ENCODE measurements at regions not wholly inside any gene's neighbourhood (a gene's known extent, or its start where the extent isn't known, plus 50 kb on each side); places are given as distances from the start of the nearest gene placed in this dataset.
"Not testable (repeated sequence)": the region's sequence is repeated elsewhere in the genome, so short reads cannot be mapped to it uniquely, and the experiment has no call there.

GRCh38 chr5:19140276-19140675 is 847.7 kb downstream of the CDH18 start (continued):
- TF ChIP-seq CTCF (conservative IDR thresholded peaks at IDR 0.05; ENCODE audit: low read depth in 2 of 2): no peak
- no peak for TF ChIP-seq EZH2phosphoT487 (IDR thresholded peaks at IDR 0.05; ENCODE audit: unreplicated experiment)
- TF ChIP-seq NANOG (IDR thresholded peaks at IDR 0.05; ENCODE audit: borderline replicate concordance): no peak
- TF ChIP-seq POLR2AphosphoS5 (IDR thresholded peaks at IDR 0.05; ENCODE audit: low read depth): no peak
- TF ChIP-seq, protein P1, sequence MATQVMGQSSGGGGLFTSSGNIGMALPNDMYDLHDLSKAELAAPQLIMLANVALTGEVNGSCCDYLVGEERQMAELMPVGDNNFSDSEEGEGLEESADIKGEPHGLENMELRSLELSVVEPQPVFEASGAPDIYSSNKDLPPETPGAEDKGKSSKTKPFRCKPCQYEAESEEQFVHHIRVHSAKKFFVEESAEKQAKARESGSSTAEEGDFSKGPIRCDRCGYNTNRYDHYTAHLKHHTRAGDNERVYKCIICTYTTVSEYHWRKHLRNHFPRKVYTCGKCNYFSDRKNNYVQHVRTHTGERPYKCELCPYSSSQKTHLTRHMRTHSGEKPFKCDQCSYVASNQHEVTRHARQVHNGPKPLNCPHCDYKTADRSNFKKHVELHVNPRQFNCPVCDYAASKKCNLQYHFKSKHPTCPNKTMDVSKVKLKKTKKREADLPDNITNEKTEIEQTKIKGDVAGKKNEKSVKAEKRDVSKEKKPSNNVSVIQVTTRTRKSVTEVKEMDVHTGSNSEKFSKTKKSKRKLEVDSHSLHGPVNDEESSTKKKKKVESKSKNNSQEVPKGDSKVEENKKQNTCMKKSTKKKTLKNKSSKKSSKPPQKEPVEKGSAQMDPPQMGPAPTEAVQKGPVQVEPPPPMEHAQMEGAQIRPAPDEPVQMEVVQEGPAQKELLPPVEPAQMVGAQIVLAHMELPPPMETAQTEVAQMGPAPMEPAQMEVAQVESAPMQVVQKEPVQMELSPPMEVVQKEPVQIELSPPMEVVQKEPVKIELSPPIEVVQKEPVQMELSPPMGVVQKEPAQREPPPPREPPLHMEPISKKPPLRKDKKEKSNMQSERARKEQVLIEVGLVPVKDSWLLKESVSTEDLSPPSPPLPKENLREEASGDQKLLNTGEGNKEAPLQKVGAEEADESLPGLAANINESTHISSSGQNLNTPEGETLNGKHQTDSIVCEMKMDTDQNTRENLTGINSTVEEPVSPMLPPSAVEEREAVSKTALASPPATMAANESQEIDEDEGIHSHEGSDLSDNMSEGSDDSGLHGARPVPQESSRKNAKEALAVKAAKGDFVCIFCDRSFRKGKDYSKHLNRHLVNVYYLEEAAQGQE (IDR thresholded peaks at IDR 0.05; ENCODE audit: unreplicated experiment): no peak
- no peak for TF ChIP-seq EZH2 (IDR thresholded peaks at IDR 0.05; ENCODE audit: low read depth, unreplicated experiment)
- TF ChIP-seq STAT1 (IDR thresholded peaks at IDR 0.05; ENCODE audit: unreplicated experiment): no peak
- no peak for TF ChIP-seq ETS1 (IDR thresholded peaks at IDR 0.05)

DNA sequence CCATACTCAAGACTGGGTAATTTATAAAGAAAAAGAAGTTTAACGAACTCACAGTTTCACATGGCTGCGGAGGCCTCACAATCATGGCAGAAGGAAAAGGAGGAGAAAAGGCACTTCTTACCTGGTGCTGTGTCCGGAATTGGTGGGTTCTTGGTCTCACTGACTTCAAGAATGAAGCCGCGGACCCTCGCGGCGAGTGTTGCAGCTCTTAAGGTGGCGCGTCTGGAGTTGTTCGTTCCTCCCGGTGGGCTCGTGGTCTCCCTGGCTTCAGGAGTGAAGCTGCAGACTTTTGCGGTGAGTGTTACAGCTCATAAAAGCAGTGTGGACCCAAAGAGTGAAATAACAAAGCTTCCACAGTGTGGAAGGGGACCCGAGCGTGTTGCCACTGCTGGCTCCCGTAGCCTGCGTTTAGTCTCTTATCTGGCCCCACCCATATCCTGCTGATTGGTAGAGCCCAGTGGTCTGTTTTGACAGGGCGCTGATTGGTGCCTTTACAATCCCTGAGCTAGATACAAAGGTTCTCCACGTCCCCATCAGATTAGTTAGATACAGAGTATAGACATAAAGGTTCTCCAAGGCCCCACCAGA is 846.0 kb downstream of the CDH18 start:
- not testable (repeated sequence) for H3K4me2 ChIP-seq; H3K27me3 ChIP-seq (ENCODE audit: insufficient read depth); H3K36me3 Mint-ChIP-seq (ENCODE audit: low read depth); H4K20me1 ChIP-seq (replicated peaks; ENCODE audit: insufficient read depth); H3K79me2 ChIP-seq (replicated peaks; ENCODE audit: insufficient read depth); H3K27me3 Mint-ChIP-seq (ENCODE audit: insufficient read depth, low read depth, poor library complexity); H3K36me3 ChIP-seq (ENCODE audit: insufficient read depth); H3K4me1 Mint-ChIP-seq; H3F3A ChIP-seq (replicated peaks; ENCODE audit: low read depth); H2AFZ ChIP-seq; H3K27ac ChIP-seq (ENCODE audit: low read depth); ATAC-seq; DNase-seq (ENCODE audit: low spot score); H3K9me2 ChIP-seq (ENCODE audit: insufficient read depth); H3K9me3 Mint-ChIP-seq; H3K4me1 ChIP-seq (ENCODE audit: insufficient read depth); H3K4me3 ChIP-seq; H3K27ac Mint-ChIP-seq; H3K4me3 Mint-ChIP-seq

DNA sequence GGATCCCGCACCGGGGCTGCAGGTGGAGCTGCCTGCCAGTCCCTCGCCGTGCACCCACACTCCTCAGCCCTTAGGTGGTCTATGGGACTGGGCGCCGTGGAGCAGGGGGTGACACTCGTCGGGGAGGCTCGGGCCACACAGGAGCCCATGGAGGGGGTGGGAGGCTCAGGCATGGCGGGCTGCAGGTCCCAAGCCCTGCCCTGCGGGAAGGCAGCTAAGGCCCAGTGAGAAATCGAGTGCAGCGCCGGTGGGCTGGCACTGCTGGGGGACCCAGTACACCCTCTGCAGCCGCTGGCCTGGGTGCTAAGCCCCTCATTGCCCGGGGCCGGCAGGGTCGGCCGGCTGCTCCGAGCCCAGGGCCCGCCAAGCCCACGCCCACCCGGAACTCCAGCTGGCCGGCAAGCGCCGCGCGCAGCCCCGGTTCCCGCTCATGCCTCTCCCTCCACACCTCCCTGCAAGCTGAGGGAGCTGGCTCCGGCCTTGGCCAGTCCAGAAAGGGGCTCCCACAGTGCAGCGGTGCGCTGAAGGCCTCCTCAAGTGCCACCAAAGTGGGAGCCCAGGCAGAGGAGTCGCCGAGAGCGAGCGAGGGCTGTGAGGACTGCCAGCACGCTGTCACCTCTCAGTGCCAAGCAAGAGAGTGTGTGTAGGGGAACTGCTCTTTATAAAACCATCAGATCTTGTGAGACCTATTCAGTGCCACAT is 845.1 kb downstream of the CDH18 start:
- H3K27me3 Mint-ChIP-seq (ENCODE audit: insufficient read depth, low read depth, poor library complexity); H3K4me1 Mint-ChIP-seq; ATAC-seq: not testable (repeated sequence)

More for the DNA sequence above, 845.1 kb downstream of the CDH18 start:
- H3K4me3 Mint-ChIP-seq; H4K20me1 ChIP-seq (replicated peaks; ENCODE audit: insufficient read depth); H3K4me1 ChIP-seq (ENCODE audit: insufficient read depth); DNase-seq (ENCODE audit: low spot score); H3K27ac ChIP-seq (ENCODE audit: low read depth); H3K27ac Mint-ChIP-seq; H3K9me3 Mint-ChIP-seq; H3K27me3 ChIP-seq (ENCODE audit: insufficient read depth); H3F3A ChIP-seq (replicated peaks; ENCODE audit: low read depth); H3K4me3 ChIP-seq; H3K9me2 ChIP-seq (ENCODE audit: insufficient read depth); H3K36me3 ChIP-seq (ENCODE audit: insufficient read depth); H2AFZ ChIP-seq; H3K4me2 ChIP-seq; H3K36me3 Mint-ChIP-seq (ENCODE audit: low read depth); H3K79me2 ChIP-seq (replicated peaks; ENCODE audit: insufficient read depth): not testable (repeated sequence)
